Endothelial cell of umbilical vein (primary cell): ENCODE measurements at regions not wholly inside any gene's neighbourhood (a gene's known extent, or its start where the extent isn't known, plus 50 kb on each side); places are given as distances from the start of the nearest gene placed in this dataset.

ENCODE experiments used
- CTCF ChIP-seq, 2 donors: IDR thresholded peaks; 1 replicate in 1 of 2; 2 replicates in 1 of 2; pipeline ENCODE4 v1.5.1; 2011; ENCODE audit warnings: low read length in 2 of 2, mild to moderate bottlenecking in 2 of 2, moderate library complexity in 2 of 2, control low read depth in 1 of 2, inconsistent platforms in 1 of 2, low read depth in 1 of 2; ENCODE audit not compliant: insufficient read depth in 1 of 2; ENCODE audit errors: extremely low read depth in 1 of 2
- JUN ChIP-seq: IDR thresholded peaks from 2 replicates; pipeline ENCODE4 v1.6.1; 2011; ENCODE audit warnings: borderline replicate concordance, low read depth; ENCODE audit not compliant: insufficient read length, insufficient read depth
- MAX ChIP-seq: IDR thresholded peaks from 2 replicates; pipeline ENCODE4 v1.6.1; 2011; ENCODE audit not compliant: insufficient read depth, insufficient read length
- POLR2A ChIP-seq: IDR thresholded peaks from 2 replicates; pipeline ENCODE4 v1.6.1; 2012; ENCODE audit warnings: low read depth, mild to moderate bottlenecking, control low read depth, low read length
- POLR2AphosphoS5 ChIP-seq: IDR thresholded peaks from 2 replicates; pipeline ENCODE4 v1.6.1; 2012; ENCODE audit warnings: low read depth, mild to moderate bottlenecking, control low read depth, low read length, moderate library complexity; ENCODE audit not compliant: insufficient read depth

DNA sequence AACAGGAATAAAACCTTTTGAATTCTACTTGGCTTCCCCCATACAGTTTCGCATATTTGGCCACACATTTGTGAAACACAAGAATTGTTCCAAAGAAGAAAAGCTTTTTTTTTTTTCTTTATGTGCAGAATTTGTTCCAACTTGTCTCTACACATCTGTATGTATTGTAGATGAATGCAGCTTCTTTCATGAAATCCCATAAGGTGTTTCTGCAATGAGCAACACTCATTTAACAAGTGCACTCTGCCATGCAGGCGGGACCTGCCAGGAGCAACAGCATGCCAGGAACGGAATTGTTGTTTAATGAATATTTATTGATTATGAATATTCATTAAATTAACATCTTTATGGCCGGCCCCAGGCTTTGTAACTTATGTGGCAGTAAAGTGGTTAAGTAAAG lies 1075.0 kb downstream of the TTLL7 start:
- TF ChIP-seq POLR2A, result no peak
- TF ChIP-seq CTCF (IDR thresholded peaks at IDR 0.05; ENCODE audit: extremely low read depth in 1 of 2, insufficient read depth in 1 of 2, low read depth in 1 of 2, low read length in 2 of 2), result no peak
- no peak for TF ChIP-seq POLR2AphosphoS5
- no peak for TF ChIP-seq MAX
- TF ChIP-seq JUN, result no peak
